ENCODE measurements at regions not wholly inside any gene's neighbourhood (a gene's known extent, or its start where the extent isn't known, plus 50 kb on each side); places are given as distances from the start of the nearest gene placed in this dataset.

DNA sequence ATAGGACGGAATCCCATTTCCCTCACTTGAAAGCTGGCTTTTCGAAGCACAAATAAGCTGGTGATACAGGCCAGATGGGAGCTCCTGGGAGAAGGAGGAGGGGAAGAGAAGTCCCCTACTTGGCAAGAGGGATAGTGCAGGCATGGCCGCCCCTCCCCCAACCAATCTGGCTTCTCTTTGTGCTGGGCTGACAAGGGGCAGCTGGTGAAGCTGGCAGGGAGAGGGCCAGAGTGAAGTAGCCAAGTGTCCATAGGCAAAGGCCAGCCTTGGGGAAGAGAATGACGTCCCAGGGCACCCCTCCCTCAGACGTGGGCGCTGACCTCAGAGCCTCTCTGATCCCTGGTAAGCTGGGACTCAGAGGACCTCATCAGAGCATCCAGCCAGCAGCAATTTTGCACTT lies 78.7 kb upstream of the GRAMD1B start:
- TF ChIP-seq, protein P1, sequence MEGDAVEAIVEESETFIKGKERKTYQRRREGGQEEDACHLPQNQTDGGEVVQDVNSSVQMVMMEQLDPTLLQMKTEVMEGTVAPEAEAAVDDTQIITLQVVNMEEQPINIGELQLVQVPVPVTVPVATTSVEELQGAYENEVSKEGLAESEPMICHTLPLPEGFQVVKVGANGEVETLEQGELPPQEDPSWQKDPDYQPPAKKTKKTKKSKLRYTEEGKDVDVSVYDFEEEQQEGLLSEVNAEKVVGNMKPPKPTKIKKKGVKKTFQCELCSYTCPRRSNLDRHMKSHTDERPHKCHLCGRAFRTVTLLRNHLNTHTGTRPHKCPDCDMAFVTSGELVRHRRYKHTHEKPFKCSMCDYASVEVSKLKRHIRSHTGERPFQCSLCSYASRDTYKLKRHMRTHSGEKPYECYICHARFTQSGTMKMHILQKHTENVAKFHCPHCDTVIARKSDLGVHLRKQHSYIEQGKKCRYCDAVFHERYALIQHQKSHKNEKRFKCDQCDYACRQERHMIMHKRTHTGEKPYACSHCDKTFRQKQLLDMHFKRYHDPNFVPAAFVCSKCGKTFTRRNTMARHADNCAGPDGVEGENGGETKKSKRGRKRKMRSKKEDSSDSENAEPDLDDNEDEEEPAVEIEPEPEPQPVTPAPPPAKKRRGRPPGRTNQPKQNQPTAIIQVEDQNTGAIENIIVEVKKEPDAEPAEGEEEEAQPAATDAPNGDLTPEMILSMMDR (conservative IDR thresholded peaks at IDR 0.05; ENCODE audit: low read length): no peak
- TF ChIP-seq EZH2phosphoT487 (IDR thresholded peaks at IDR 0.05; ENCODE audit: borderline replicate concordance): no peak

Data from Loucy (cell line).